ENCODE measurements at regions not wholly inside any gene's neighbourhood (a gene's known extent, or its start where the extent isn't known, plus 50 kb on each side); places are given as distances from the start of the nearest gene placed in this dataset.

DNA sequence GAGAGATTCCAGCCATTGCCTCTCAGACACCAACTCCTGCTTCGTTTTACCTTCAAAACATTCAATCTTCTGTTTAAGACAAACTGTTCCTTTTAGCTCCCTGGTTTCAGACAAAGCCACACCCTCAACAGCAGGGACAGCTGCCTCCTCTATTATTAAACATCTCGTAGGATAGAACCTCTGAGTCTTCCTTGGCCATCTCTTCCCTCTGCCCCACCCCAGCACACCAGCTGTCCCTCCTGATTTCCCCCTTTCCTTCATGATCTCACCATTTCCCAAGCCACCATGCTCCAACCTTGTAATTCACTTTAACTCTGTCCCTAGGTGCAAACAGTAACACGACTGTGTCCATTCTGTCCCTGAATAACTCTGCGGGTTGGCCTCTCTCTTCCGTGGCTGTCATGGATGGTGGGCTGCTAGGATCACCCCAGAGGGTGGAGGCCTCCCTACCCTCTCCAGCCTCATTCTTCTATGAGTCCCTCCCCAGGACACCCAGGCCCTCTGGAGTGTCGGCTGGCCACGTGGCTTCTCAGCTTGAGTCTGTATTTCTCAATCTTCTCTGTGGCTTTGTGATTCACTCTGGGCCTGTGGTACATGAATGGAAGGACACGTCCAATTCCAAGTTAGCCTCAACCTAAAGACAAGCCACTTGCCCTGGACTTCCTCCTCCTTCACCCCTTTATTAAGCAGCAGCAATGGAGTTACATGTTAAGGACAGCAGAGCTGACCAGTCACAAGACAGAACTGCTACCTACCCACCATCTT lies 349.9 kb downstream of the FBXW7 start:
- TF ChIP-seq, protein P1, sequence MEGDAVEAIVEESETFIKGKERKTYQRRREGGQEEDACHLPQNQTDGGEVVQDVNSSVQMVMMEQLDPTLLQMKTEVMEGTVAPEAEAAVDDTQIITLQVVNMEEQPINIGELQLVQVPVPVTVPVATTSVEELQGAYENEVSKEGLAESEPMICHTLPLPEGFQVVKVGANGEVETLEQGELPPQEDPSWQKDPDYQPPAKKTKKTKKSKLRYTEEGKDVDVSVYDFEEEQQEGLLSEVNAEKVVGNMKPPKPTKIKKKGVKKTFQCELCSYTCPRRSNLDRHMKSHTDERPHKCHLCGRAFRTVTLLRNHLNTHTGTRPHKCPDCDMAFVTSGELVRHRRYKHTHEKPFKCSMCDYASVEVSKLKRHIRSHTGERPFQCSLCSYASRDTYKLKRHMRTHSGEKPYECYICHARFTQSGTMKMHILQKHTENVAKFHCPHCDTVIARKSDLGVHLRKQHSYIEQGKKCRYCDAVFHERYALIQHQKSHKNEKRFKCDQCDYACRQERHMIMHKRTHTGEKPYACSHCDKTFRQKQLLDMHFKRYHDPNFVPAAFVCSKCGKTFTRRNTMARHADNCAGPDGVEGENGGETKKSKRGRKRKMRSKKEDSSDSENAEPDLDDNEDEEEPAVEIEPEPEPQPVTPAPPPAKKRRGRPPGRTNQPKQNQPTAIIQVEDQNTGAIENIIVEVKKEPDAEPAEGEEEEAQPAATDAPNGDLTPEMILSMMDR (conservative IDR thresholded peaks at IDR 0.05; ENCODE audit: low read length): no peak
- no peak for TF ChIP-seq EZH2phosphoT487 (IDR thresholded peaks at IDR 0.05; ENCODE audit: borderline replicate concordance, low read depth, low read length)

All from OCI-LY7 (cell line).